Neural crest cell (in vitro differentiated cells): ENCODE measurements at regions not wholly inside any gene's neighbourhood (a gene's known extent, or its start where the extent isn't known, plus 50 kb on each side); places are given as distances from the start of the nearest gene placed in this dataset.

Source experiments
- DNase-seq: peaks from one replicate; pipeline ENCODE4 v3.0.0; 2021; ENCODE audit warnings: low read depth, mixed read lengths, low spot score
- H3K27ac Mint-ChIP-seq: one replicate; pipeline ENCODE4 v1.8.0; 2021; ENCODE audit warnings: mild to moderate bottlenecking, mixed read lengths; ENCODE audit not compliant: unreplicated experiment
- H3K27me3 Mint-ChIP-seq: 2 replicates; pipeline ENCODE4 v1.8.0; 2021; ENCODE audit warnings: low read depth, mild to moderate bottlenecking, mixed read lengths
- H3K36me3 Mint-ChIP-seq: 2 replicates; pipeline ENCODE4 v1.8.0; 2021; ENCODE audit warnings: low read depth, mild to moderate bottlenecking, mixed read lengths
- H3K4me1 Mint-ChIP-seq: 2 replicates; pipeline ENCODE4 v1.8.0; 2021; ENCODE audit warnings: mixed read lengths
- H3K4me3 Mint-ChIP-seq: one replicate; pipeline ENCODE4 v1.8.0; 2021; ENCODE audit warnings: mild to moderate bottlenecking, mixed read lengths
- H3K9me3 Mint-ChIP-seq: 2 replicates; pipeline ENCODE4 v1.8.0; 2021; ENCODE audit warnings: mixed read lengths
- TF ChIP-seq, protein P1 (sequence below): fragments of 200-600 bp; sonication (generic); conservative IDR thresholded peaks from 2 replicates; pipeline ENCODE4 v1.5.0; 2021; ENCODE audit warnings: antibody characterized with exemption, mild to moderate bottlenecking

DNA sequence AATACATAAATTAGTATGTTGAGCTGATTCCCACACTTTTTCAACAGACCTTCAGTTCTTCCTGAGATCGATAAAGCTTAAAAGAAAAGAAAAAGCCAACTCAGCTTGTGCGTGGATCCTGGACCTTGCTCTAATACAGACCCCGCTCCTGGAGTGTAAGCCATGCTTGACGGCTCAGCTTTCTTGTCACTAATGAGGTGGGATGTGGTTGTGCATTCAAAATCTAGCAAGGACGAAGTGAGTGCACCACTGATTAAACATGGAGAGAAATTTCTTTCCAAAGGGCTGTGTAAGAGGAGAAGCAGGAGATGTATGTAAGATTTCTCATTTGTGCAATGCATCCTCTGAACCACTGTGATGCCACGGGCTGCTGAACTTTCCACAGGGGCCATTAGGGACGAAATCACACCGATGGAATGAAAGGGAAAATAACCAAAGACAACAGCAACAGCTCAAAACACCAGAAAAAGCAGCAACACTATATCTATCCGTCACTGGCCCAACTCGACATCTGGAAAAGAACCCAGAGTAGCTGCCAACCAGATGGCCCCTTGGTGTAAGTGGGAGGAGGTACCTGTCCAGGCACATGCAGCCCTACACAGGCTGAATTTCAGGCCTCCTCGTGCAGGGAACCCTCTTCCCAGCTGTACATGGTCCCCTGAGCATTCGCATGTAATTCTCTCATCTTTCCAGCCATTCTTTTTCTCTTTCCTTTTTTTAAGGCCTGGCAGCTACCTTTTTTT, 178.9 kb downstream of the SREK1 start:
- no peak overlapping the region for H3K27ac Mint-ChIP-seq

DNA sequence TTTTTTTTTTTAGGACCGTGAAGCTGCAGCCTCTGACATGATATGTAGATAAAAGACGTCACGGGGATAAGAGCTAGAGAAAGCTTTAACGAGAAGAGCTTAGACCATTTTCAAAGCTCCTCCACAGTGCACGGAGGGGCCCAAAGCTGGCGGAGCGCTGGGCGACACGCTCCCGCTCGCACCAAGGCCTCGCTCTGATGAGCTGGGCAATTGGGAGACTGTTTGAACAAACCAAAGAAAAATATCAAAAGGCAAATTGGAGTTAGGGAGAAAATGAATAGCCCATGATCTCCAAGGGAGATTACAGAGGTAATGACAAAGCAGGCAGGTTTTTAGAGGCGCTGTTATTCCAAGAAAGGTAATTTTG, 179.4 kb downstream of the SREK1 start:
- no peak for DNase-seq
- Mint-ChIP-seq H3K36me3 (no peaks in the 10 kb centered on the region), H3K27me3 (no peaks in the 10 kb centered on the region), H3K4me1 (no peaks in the 10 kb centered on the region), H3K4me3 (no peak overlapping the region), H3K9me3 (peaks cover 3% of the 10 kb centered on the region), H3K27ac (no peak overlapping the region)
- TF ChIP-seq, protein P1, sequence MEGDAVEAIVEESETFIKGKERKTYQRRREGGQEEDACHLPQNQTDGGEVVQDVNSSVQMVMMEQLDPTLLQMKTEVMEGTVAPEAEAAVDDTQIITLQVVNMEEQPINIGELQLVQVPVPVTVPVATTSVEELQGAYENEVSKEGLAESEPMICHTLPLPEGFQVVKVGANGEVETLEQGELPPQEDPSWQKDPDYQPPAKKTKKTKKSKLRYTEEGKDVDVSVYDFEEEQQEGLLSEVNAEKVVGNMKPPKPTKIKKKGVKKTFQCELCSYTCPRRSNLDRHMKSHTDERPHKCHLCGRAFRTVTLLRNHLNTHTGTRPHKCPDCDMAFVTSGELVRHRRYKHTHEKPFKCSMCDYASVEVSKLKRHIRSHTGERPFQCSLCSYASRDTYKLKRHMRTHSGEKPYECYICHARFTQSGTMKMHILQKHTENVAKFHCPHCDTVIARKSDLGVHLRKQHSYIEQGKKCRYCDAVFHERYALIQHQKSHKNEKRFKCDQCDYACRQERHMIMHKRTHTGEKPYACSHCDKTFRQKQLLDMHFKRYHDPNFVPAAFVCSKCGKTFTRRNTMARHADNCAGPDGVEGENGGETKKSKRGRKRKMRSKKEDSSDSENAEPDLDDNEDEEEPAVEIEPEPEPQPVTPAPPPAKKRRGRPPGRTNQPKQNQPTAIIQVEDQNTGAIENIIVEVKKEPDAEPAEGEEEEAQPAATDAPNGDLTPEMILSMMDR, result no peak

More for the DNA sequence above, 178.9 kb downstream of the SREK1 start:
- H3K4me3 Mint-ChIP-seq, result no peak overlapping the region
- DNase-seq, result no peak
- H3K4me1 Mint-ChIP-seq, result no peaks in the 10 kb centered on the region
- H3K36me3 Mint-ChIP-seq, result no peaks in the 10 kb centered on the region
- no peaks in the 10 kb centered on the region for H3K27me3 Mint-ChIP-seq
- no peaks in the 10 kb centered on the region for H3K9me3 Mint-ChIP-seq
- TF ChIP-seq, protein P1, result no peak

DNA sequence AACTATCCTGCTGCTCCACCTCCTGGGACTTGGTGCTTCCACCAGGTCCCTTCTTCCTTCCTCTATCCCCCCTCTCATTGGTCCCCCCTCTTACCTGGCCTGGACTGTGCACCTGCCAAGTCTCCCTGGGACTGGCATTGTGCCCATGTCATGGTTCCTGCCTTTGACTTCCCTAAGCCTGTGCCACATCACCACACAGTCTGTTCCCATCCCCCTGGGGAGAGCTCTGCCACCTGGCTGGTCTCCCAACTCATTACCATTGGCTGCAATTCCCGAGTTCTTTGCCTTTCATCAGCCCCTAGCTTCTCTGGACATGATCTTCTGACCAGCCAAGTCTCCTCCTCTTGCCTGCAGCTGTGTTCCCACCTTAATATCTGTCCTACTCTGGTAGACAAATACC, 180.3 kb downstream of the SREK1 start:
- no peak overlapping the region for H3K4me3 Mint-ChIP-seq
- H3K9me3 Mint-ChIP-seq, result peaks cover 5% of the 10 kb centered on the region
- no peaks in the 10 kb centered on the region for H3K4me1 Mint-ChIP-seq
- DNase-seq, result no peak
- H3K36me3 Mint-ChIP-seq, result no peaks in the 10 kb centered on the region
- no peak overlapping the region for H3K27ac Mint-ChIP-seq
- TF ChIP-seq, protein P1, result no peak
- peaks cover 2% of the 10 kb centered on the region for H3K27me3 Mint-ChIP-seq

DNA sequence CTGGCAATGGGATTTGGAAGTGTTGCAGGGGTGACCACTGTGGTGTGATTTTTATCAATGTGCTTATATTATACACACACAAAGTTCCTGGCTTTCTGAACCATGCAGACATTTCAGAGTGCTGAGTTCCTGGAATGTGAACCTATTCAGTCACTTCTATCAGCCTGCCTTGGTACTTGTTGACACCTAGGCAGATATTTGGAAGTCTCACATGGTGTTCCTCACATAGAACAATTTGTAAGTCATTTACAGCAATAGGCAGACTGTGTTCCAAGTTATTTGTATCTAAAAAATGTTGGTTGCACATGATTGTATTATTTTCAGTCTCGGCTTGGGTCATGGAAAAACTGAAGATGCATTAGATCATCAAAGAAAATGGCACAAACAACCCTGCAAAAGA, 182.2 kb downstream of the SREK1 start:
- Mint-ChIP-seq H3K4me1 (no peaks in the 10 kb centered on the region), H3K9me3 (peaks cover 9% of the 10 kb centered on the region), H3K27me3 (peaks cover 2% of the 10 kb centered on the region), H3K27ac (no peak overlapping the region), H3K4me3 (no peak overlapping the region), H3K36me3 (no peaks in the 10 kb centered on the region)
- no peak for DNase-seq
- TF ChIP-seq, protein P1, result no peak

DNA sequence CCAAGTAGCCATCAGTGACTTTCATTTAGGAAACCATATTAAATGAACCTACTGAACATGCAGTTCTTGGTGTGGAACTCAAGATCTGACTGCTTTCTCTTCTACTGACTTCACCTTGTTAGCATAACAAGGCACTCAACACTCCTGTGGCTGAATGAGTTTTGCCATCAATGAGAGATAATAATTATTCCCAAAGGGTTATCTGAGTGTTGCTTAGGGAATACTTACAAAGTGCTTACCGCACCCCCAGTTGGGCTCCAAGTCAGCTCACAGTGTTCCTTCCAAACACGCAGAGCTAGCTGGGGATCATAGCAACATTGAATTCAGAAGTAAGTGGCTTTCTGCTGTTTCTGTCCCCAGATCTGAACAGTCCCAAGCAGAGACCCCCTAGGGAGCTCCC, 182.9 kb downstream of the SREK1 start:
- Mint-ChIP-seq H3K4me1 (no peaks in the 10 kb centered on the region), H3K27me3 (peaks cover 2% of the 10 kb centered on the region), H3K36me3 (no peaks in the 10 kb centered on the region), H3K27ac (no peak overlapping the region), H3K4me3 (no peak overlapping the region), H3K9me3 (peaks cover 9% of the 10 kb centered on the region)
- DNase-seq, result no peak
- TF ChIP-seq, protein P1, result no peak
